GM21381 (cell line): ENCODE measurements at regions not wholly inside any gene's neighbourhood (a gene's known extent, or its start where the extent isn't known, plus 50 kb on each side); places are given as distances from the start of the nearest gene placed in this dataset.
"Not testable (repeated sequence)": the region's sequence is repeated elsewhere in the genome, so short reads cannot be mapped to it uniquely, and the experiment has no call there.

Source experiments
- ATAC-seq: cut with Tn5 transposase; IDR thresholded peaks from one replicate; pipeline ENCODE4 v1.9.1; 2021; ENCODE audit warnings: mild to moderate bottlenecking, moderate library complexity; ENCODE audit not compliant: unreplicated experiment

DNA sequence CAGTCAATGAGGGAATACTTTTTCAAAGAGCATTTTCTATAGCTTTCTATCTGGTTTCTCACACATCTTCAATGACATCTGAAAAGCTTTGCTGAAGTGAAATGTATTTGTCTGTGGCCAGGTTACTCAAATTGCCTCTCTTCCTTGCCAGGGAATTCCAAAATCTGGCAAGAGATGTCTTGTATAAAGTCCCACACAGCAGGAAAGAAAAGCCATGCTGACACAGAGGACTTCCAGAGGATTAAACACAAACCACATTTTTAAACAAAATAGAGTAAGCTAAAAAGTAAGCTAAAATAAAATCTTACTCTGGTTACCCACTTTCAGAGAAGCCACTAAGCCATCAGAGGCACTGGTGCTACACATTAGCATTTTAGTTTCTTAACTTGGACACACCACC is 93.1 kb upstream of the BCAR3 start:
- ATAC-seq, result no peak

DNA sequence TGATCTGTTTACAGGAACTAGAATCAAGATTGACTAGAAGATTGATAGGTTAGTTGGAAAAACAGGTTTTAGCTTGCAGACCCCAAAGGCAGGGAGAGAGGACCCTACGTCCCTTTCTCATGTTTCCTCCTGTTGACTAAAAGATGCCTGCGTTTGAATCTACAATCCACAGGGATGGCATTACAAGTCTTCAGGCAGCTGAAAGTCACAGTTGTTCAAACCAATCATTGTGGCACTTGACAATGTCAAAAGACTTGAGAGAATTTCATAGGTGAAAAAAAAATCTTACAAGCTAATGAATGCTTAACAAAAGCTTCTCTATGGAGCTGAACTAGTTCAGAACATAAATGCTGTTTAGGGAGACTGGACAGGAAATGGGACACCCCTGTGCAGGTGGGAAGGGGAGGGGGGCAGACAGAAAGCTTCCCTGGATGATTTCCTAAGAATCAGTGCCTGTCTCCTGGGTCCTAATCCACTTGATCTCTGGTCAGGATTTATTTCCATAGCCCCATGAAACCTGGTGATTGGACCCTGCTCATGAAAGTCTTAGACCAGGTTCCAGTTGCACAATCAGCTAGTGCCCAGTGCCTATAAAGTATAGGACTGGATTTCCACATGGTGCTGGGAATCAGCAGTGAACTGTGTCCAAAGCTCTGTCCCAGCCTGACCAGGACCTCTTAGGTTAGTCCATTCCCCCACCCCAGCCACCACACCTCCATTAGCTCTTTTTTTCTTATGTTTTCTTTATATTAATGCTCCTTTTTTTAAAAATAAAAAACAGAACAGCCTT is 91.6 kb upstream of the BCAR3 start:
- no peak for ATAC-seq

DNA sequence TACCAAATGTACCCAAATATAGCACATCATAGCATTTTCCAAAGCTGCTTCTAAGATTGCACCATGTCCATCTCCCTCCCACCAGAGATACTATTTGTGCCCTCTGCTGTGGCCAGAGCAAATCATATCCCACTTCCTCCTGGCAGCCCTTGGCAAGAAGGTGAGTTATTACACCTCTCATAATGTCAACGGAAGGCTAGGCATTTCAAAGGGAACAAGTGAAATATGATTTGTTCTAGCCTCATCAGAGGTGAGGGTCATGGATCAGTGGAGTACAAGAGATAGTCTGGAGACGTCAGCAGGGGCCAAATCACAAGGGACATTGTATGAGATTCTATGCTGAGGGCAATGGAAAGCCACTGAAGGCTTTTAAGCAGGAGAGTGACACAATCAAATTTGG is 90.2 kb upstream of the BCAR3 start:
- no peak for ATAC-seq

DNA sequence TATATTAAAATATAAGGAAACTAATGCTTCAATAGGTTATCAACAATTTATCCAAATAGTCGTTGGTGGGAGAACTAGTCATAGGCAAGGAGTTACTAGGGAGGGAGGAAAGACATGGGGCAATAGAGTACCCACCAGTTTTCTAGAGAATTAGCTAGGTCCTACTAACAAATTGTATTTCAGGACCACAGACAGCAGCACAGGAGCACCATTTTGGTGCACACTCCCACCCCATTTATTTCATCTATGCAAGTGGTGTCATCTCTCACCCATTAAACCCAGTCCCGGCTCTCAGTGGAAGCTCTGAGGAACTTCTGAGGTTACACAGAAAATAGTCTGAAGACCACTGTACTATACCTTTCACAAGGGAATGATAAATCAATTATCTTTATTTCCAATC is 89.0 kb upstream of the BCAR3 start:
- no peak for ATAC-seq

DNA sequence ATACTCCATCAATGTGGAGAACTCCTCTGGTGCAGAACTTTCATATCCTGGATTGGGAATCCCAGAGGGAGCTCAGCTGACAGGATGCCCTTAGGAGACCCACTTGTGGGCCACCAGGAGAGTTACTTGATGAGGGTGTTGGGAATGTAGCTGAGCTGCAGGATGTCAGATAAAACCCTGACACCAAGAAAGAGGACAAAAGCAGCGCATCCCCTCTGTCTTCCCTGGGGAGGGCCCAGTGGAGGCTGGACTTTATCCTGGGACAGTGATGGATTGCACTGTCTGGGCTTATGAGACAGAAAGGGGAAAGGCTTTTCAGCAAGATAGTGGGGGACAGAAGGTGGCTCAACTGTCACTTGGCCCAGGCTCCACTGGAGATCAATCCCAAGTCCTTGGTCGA is 88.1 kb upstream of the BCAR3 start:
- no peak for ATAC-seq

DNA sequence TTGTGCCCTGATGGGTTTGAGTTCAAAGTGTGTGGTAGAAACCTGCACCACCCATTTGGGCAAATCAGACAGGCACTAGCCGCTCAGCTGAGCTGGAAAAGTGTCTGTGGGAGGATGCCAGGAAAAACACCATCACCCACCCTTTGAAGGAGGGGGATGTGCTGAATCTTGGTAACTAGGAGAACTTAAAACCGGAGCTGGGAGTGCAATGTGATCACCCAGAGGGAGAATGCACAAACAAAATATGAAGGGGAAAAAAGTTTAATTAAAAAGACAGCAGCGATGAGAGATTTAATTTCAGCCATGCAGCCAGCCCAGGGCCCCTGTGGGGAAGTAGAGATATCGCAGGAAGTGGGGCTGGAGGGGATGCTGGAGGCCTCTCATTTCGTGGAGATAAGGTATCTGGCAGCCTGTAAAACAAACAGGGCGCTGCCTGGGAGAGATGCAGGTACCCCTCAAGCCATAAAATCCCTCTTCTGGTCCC is 86.8 kb upstream of the BCAR3 start:
- no peak for ATAC-seq

DNA sequence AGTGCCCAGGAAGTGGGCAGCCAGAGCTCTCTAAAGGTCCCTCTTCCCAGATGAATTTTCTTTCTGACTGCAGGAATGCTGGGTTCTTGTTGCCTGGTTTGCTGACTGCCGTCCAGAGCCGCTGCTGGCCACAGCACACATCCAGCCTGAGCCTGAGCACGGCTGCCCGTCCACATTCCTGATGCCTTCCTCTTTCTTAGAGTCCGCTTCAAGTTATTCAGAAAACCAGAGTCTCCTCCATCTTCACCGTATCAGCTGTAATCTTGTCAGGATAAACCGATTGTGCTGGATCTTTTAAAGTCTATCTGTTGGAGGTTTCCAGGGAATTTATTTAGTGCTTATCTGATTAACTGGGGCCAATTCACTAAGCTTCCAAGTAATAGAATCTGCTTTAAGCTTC is 84.8 kb upstream of the BCAR3 start:
- no peak for ATAC-seq

DNA sequence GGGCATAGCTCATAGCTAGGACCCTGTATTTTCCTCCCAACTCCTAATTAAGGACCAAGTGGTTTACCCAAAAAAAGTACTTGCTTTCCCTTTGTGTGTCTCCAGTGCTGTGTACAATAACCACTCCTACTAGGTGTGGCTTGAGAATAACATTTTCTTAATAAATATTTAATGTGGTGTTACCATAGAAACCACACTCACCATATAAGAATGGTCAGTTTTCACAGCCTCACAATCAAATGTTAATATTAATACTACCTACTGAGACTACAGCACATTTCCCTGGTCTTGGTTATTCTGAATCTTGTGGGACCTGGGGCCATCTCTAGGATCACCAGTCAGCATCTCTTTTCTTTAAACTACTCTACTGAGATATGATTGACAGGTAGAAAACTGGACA is 83.5 kb upstream of the BCAR3 start:
- no peak for ATAC-seq

DNA sequence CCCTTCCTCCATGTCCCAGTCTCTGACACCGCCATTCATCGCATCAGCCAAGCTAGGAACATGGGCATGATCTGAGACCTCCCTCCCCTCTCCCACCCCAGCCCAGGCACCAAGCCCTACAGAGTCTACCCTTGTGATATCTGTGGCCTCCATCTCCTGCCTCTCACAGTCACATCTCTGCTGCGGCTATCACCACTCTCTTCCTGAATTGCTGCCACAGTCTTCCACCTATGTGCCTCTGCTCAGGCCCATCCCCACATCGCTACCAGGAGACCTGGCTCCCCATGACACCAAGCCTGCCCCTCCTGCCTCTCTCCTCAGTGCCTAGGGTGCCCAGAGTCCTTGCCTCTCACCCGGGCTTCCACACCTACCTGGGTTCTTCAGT is 82.7 kb upstream of the BCAR3 start:
- ATAC-seq, result no peak

DNA sequence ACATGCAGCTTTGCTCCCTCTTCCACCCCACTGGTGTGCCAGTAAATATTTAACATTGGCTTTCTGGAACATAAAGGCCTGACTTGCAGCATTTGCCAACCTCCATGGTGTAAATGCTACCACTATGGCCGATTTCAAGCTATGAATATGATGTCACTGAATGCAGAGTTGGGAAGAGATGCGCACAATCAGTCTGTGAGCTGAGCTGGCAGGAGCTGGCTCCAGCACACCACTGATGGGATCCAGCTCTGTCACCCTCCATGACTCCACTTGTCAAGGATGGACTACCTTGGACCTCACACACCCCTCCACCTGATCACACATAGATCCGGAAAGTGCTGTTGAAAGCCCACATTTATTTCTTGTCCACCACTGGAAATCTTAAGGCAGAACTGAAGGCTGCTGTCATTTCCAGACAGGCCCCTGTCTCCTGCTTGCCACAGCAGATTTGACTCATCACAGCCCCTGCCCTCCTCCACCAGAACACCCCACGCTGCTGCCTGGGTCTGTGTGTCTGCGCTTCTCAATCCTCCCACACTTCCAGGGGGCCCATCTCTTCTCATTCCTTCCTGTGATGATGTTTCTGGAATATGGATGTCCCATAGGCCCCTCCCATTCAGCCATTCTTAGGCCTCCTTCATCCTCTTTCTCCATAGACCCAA is 82.2 kb upstream of the BCAR3 start:
- no peak for ATAC-seq

DNA sequence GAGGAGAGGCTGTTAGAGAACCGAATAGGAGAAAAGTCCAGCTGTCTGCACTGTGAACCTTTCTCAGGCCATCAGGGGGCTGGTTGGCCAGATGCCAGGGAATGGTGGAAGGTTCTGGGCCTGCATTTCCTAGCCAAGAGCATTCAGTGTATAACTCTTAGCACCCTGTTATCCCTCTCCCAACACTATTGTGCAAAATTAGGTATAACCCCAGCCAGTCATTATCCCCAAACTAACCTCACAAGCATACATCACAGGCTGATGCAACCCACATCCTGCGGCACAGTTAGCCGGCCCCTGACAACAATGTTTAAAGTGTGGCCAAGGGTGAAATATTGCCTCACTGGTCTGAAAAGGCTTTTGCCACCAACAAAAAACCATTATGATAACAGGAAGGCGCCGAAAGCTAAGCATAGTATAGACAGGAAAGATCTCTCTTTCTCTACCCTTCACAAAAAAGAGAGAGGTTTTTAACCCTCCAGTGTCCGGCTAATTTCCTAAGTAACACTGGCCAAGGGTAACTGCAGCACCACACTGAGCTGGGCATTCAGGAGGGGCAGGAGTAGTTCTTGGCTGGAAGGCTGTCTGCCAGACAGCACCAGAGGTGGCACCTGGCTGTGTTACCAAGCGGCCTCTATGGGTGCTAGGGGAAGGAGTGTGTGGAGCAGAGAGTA is 77.3 kb upstream of the BCAR3 start:
- ATAC-seq, result no peak

DNA sequence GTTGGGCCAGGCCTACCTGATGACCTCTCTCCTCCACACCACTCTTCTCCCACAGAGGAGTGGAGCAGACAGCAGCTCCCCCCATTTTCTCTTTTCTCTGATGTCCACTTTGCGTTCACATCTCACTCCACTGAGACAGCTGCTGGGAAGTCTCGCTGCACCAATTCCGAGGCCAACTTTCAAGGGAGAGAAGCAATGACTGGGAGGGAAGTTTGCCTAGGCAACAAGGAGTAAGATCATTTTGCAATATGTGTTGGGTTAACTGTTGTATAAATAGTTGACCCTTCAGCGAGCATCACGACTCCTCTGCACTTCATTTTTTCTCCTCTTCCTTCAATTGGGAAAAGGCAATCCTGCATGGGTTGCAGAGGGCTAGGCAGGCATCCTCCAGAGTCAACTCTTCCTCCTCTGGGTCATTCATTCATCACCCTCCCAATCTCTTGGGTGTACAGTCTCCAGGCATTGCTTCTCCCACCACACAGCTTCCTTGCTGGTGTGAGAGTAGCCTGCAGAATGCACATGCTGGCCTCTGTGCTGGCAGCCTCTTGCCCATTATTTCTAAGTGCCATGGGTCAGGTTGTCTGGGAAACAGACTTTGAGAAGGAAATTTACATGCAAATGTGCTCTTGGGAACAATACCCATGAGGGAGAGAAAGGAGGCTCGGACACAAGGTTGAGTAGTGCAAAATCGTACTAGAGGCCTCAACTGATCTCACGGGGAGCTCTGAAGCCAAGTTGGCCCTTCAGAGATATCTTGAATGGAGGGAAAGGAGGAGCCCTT is 75.8 kb upstream of the BCAR3 start:
- no peak for ATAC-seq

DNA sequence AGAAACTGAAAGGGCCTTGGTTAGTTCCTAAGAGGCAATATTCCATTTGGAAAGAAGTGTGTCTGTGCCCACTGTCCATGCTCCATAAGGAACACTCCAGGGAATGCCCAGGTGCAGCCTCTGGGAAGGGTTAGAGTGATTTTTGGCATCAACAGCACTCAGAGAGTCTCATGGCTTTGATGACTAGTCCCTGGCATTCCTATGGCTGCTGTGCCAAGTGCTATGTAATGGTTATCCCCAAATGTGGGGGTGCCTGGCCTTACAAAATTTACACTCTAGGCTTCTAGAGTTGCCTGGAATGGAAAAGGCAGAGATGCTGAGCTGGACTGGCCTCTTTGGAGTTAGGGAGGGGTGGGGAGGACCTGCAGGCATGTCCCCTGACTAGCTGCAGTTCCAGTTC is 75.0 kb upstream of the BCAR3 start:
- no peak for ATAC-seq

DNA sequence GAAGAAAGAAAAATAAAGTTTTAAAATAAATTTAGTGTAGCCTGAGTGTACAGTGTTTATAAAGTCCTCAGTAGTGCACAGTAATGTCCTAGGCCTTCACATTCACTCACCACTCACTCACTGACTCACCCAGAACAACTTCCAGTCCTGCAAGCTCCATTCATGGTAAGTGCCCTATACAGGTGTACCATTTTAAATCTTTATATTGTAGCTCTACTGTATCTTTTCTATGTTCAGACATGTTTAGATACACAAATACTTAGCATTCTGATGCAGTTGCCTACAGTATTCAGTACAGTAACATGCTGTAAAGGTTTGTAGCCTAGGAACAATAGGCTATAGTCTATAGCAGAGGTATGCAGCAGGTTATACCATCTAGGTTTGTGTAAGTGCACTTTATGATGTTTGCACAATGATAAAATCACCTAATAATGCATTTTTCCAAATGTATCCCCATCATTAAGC is 73.6 kb upstream of the BCAR3 start:
- not testable (repeated sequence) for ATAC-seq

DNA sequence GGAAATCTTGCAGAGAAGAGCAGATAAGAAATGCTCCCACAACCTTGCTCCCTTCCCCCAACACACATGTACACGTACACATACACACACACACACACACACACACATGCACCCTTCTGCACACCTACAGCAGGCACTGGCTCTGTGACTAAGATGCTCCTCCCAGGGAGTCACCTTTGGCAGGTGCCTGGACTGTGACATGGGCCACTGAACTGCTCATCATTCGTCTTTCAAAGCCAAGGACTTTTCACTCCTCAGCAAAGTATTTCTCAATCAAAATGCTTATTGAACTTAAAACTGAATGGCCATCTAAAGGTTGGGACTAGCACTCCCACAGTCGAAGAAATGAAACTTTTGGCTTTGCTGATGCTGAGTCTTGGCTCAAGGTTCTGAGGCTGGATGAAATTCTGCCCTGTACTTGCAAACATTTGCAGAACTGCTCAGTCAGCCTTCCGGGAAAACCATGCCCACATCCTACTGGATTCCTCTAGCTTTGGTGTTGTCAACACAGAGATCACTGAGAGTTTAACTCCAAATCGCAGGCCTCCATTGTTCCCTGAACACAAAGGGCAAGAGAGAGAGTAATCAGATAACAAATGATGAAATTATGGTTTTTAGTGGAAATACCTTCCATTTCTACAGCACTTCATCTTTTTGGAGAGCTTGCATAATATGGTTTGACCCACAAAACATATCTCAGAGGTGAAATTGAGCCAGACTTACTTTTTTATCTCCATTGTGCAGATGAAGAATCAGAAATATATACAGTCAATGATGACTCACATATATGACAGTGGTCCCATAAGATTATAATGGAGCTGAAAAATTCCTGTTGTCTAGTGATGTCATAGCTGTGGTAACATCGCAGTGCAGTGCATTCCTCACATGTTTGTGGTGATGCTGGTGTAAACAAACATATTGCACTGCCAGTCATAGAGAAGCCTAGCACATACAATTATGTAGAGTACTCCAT is 72.4 kb upstream of the BCAR3 start:
- ATAC-seq, result no peak

DNA sequence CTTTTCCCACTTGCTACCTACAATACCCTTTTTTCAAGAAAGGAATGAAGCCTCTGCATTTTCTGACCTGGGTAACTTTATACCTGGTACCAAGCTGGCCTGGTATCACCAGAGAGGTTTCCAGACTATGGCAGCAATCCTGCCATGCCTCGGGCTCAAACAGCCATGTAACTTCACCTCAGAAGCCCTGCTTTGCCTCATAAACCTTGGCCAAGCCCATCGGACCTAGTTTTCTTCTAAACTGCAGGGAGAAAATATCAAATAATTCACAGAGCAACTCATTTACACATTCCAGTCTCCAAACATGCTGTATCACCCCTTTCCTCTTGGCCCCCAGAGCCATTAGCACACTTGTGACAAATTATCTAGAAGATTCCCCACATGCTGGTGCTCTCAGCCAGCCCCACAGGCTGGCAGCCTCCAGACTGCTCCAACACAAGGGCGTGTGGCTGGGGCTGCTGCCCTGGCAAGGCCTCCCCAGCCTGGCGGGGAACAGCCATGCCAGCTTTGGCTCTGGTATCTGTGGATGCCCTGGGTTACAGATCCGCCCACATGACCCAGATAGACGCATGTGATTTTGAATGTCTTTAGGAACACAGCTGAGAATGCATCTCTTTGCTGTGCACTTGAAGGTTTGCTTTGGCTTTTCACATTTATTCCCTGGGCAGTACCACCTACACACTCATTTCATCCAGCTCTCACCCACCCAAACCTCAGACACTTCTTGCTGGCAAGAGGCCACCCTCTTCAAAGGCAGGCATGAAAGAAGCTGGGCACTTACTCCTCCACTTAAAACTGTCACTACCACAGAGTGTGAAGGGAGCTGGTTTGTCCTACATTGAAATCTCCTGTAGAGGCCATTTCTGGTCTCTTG is 70.0 kb upstream of the BCAR3 start:
- no peak for ATAC-seq

DNA sequence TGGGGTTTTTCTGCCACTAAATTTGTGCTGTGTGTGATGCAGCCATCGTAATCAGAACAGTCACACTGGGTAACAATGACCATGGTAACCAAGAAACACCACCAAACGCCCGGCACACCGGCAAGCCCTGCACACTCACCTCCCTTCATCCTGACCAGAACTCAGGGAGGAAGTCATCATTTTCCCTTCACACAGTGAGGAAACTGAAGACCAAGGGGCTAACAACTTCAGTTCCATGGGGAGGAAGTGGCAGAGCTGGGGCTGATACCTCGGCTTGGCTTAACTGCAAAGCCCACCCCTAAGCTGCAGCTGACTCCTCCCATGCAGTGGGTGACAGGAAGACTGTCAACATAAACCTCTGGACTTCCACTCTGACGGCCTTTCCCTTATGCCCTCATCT is 69.3 kb upstream of the BCAR3 start:
- ATAC-seq, result peak; percentile 41

DNA sequence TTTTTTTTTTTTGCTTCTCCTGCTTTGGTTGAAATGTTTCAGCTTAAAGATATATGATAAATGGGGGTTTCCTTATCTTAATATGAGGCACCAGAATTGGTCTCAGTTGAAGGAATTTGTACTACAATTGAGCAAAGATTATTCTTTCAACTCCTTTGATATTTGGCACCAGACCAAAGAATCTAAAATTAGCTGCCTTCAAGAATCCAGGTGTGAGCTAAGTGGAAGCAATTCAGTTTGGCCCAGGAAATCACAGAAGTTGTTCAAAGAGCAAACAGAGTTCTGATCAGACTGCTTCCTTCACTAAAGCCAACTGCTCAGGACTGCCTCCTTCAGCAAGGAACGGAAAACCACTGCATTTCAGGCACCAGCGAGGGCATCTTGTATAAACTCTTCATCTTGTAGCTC is 68.3 kb upstream of the BCAR3 start:
- ATAC-seq, result peak; percentile 35

DNA sequence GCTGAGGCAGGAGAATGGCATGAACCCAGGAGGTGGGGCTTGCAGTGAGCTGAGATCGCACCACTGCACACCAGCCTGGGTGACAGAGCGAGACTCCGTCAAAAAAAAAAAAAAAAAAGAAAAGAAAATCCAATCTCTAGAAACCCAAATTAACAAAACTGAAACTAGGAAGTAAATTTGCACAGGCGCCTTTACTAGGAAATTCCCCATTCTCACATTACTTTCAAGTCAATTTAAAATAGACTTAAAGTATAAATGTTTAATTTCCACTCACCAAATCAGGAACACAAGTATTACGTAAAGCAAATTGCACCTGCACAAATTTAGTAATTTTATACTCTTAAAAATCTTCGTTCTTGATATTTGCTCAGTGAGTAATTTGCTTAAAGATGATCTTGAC is 67.8 kb upstream of the BCAR3 start:
- no peak for ATAC-seq
